WTC11 (cell line): ENCODE measurements at regions not wholly inside any gene's neighbourhood (a gene's known extent, or its start where the extent isn't known, plus 50 kb on each side); places are given as distances from the start of the nearest gene placed in this dataset.

Experiments used
- ATAC-seq: fragments of 200-7000 bp; cut with Tn5 transposase; 2 replicates; pipeline ENCODE4 v1.10.0; 2021; ENCODE audit warnings: mild to moderate bottlenecking, moderate library complexity
- CTCF ChIA-PET: fragments of 300-600 bp; sonication (Branson Sonifier 250); formaldehyde crosslinking; loops from one replicate; lab custom pipeline; 2021; ENCODE audit warnings: antibody characterized with exemption; lab: Charles Lee
- POLR2A ChIA-PET: fragments of 350-600 bp; sonication (Branson Sonifier 250); formaldehyde crosslinking; loops from one replicate; lab custom pipeline; 2021; ENCODE audit warnings: antibody characterized with exemption; lab: Charles Lee
- DNase-seq: peaks from one replicate; pipeline ENCODE4 v3.0.0; 2021; ENCODE audit warnings: low spot score
- H3K27ac Mint-ChIP-seq: 2 replicates; pipeline ENCODE4 v1.8.0; 2021; ENCODE audit warnings: mixed read lengths
- H3K27me3 Mint-ChIP-seq: 2 replicates; pipeline ENCODE4 v1.8.0; 2021; ENCODE audit warnings: low read depth, mild to moderate bottlenecking, moderate library complexity, mixed read lengths
- H3K36me3 Mint-ChIP-seq: 2 replicates; pipeline ENCODE4 v1.8.0; 2021; ENCODE audit warnings: mixed read lengths
- H3K4me1 Mint-ChIP-seq: 2 replicates; pipeline ENCODE4 v1.8.0; 2022; ENCODE audit warnings: mixed read lengths
- H3K4me3 Mint-ChIP-seq: 2 replicates; pipeline ENCODE4 v1.8.0; 2021; ENCODE audit warnings: mild to moderate bottlenecking, moderate library complexity, mixed read lengths
- H3K9me3 Mint-ChIP-seq: 2 replicates; pipeline ENCODE4 v1.8.0; 2021; ENCODE audit warnings: mixed read lengths
- ATF1 ChIP-seq: sonication (generic); formaldehyde crosslinking; IDR thresholded peaks from 2 replicates; pipeline ENCODE4 v1.8.1; 2023; ENCODE audit warnings: mild to moderate bottlenecking, moderate library complexity, missing genetic modification reagents
- CDX4 ChIP-seq: fragments of 250-450 bp; sonication (Bioruptor Pico); IDR thresholded peaks from 2 replicates; pipeline ENCODE4 v1.9.0; 2021; ENCODE audit warnings: moderate library complexity, mild to moderate bottlenecking, inconsistent platforms, borderline replicate concordance
- ESRRA ChIP-seq: sonication (generic); formaldehyde crosslinking; IDR thresholded peaks from 2 replicates; pipeline ENCODE4 v1.8.1; 2022; ENCODE audit warnings: mild to moderate bottlenecking, missing genetic modification reagents, borderline replicate concordance
- FOXP1 ChIP-seq: sonication (generic); formaldehyde crosslinking; IDR thresholded peaks from 2 replicates; pipeline ENCODE4 v1.8.0; 2022; ENCODE audit warnings: missing genetic modification reagents, mild to moderate bottlenecking, moderate library complexity, borderline replicate concordance
- GABPB1 ChIP-seq: sonication (generic); formaldehyde crosslinking; IDR thresholded peaks from 2 replicates; pipeline ENCODE4 v1.8.1; 2023; ENCODE audit warnings: mild to moderate bottlenecking, missing genetic modification reagents
- GRHL2 ChIP-seq: fragments of 250-450 bp; sonication (Bioruptor Pico); IDR thresholded peaks from 2 replicates; pipeline ENCODE4 v1.8.0; 2022; ENCODE audit warnings: mild to moderate bottlenecking, moderate library complexity; ENCODE audit not compliant: insufficient replicate concordance, severe bottlenecking
- HMGA2 ChIP-seq: fragments of 250-450 bp; sonication (Bioruptor Pico); IDR thresholded peaks from 2 replicates; pipeline ENCODE4 v1.4.0; 2021; ENCODE audit warnings: mild to moderate bottlenecking, moderate library complexity
- MLX ChIP-seq: sonication (generic); formaldehyde crosslinking; IDR thresholded peaks from 2 replicates; pipeline ENCODE4 v1.8.1; 2023; ENCODE audit warnings: mild to moderate bottlenecking, missing genetic modification reagents, moderate library complexity
- MXD4 ChIP-seq: fragments of 250-450 bp; sonication (Bioruptor Pico); IDR thresholded peaks from 2 replicates; pipeline ENCODE4 v1.8.0; 2021; ENCODE audit warnings: mild to moderate bottlenecking, moderate library complexity, borderline replicate concordance
- PRDM15 ChIP-seq: sonication (generic); formaldehyde crosslinking; IDR thresholded peaks from 2 replicates; pipeline ENCODE4 v1.8.0; 2022; ENCODE audit warnings: missing genetic modification reagents
- SOX15 ChIP-seq: fragments of 250-450 bp; sonication (Bioruptor Pico); IDR thresholded peaks from 2 replicates; pipeline ENCODE4 v1.9.0; 2021; ENCODE audit warnings: mild to moderate bottlenecking
- TP53 ChIP-seq: sonication (generic); formaldehyde crosslinking; IDR thresholded peaks from 2 replicates; pipeline ENCODE4 v1.8.1; 2023; ENCODE audit warnings: mild to moderate bottlenecking, missing genetic modification reagents
- USF1 ChIP-seq: sonication (generic); formaldehyde crosslinking; IDR thresholded peaks from 2 replicates; pipeline ENCODE4 v1.8.0; 2022; ENCODE audit warnings: mild to moderate bottlenecking, missing genetic modification reagents
- ZNF121 ChIP-seq: sonication (generic); formaldehyde crosslinking; IDR thresholded peaks from 2 replicates; pipeline ENCODE4 v1.8.0; 2023; ENCODE audit warnings: missing genetic modification reagents
- ZNF138 ChIP-seq: sonication (generic); formaldehyde crosslinking; conservative IDR thresholded peaks from 2 replicates; pipeline ENCODE4 v1.8.1; 2022; ENCODE audit warnings: mild to moderate bottlenecking, moderate library complexity, missing genetic modification reagents
- ZNF219 ChIP-seq: sonication (generic); formaldehyde crosslinking; IDR thresholded peaks from 2 replicates; pipeline ENCODE4 v1.8.0; 2023; ENCODE audit warnings: missing genetic modification reagents, mild to moderate bottlenecking, borderline replicate concordance
- TF ChIP-seq, protein P1 (sequence below): sonication (generic); formaldehyde crosslinking; IDR thresholded peaks from 2 replicates; pipeline ENCODE4 v1.8.0; 2023; ENCODE audit warnings: mild to moderate bottlenecking, missing genetic modification reagents
- TF ChIP-seq, protein P2 (sequence below): fragments of 250-450 bp; sonication (Bioruptor Pico); conservative IDR thresholded peaks from 2 replicates; pipeline ENCODE4 v1.9.0; 2021; ENCODE audit warnings: mild to moderate bottlenecking

- no peak for TF ChIP-seq PRDM15 (CRISPR knock-in tag)
- TF ChIP-seq, all 79 proteins: peak for 0
These were observed 157.0 kb upstream of the C21orf91 start (continued) for GRCh38 chr21:17976139-17976538.

DNA sequence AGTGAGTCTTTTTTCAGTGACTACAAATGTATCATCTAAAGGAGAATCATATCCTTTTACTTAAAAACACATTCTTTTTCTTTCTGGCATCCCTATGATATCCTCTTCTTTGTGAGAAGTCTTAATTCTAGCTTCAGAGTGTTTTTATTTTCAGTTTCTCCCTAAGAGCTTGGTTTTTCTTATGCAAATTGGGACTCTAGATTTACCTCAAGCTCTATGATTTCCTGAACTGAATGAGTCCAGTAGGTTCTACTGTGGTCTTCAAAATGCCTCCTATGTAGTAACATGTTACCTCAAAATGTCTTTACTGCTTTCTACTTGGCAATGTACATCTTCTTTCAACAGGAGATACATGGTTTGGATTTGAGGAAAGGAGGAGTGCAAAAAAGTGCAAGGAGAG is 148.2 kb upstream of the C21orf91 start:
- H3K9me3 Mint-ChIP-seq: peaks cover 13% of the 10 kb centered on the region
- 0 out of 2 replicates have a peak, but pooled peaks cover 3% of the 10 kb centered on the region for H3K4me1 Mint-ChIP-seq
- ATAC-seq (no peak), DNase-seq (no peak)
- no peaks in the 10 kb centered on the region; the same call in 1 of the 2 replicates for H3K27me3 Mint-ChIP-seq
- H3K36me3 Mint-ChIP-seq: peaks cover 3% of the 10 kb centered on the region; the same call in 1 of the 2 replicates
- ChIA-PET CTCF (no interaction called here), POLR2A (no interaction called here)
- no peak overlapping the region for H3K27ac Mint-ChIP-seq
- H3K4me3 Mint-ChIP-seq: no peak overlapping the region
- no peak for TF ChIP-seq ATF1 (CRISPR knock-in tag)
- TF ChIP-seq GABPB1 (CRISPR knock-in tag): no peak
- no peak for TF ChIP-seq FOXP1 (CRISPR knock-in tag)
- TF ChIP-seq MLX (CRISPR knock-in tag): no peak
- TF ChIP-seq, protein P1, sequence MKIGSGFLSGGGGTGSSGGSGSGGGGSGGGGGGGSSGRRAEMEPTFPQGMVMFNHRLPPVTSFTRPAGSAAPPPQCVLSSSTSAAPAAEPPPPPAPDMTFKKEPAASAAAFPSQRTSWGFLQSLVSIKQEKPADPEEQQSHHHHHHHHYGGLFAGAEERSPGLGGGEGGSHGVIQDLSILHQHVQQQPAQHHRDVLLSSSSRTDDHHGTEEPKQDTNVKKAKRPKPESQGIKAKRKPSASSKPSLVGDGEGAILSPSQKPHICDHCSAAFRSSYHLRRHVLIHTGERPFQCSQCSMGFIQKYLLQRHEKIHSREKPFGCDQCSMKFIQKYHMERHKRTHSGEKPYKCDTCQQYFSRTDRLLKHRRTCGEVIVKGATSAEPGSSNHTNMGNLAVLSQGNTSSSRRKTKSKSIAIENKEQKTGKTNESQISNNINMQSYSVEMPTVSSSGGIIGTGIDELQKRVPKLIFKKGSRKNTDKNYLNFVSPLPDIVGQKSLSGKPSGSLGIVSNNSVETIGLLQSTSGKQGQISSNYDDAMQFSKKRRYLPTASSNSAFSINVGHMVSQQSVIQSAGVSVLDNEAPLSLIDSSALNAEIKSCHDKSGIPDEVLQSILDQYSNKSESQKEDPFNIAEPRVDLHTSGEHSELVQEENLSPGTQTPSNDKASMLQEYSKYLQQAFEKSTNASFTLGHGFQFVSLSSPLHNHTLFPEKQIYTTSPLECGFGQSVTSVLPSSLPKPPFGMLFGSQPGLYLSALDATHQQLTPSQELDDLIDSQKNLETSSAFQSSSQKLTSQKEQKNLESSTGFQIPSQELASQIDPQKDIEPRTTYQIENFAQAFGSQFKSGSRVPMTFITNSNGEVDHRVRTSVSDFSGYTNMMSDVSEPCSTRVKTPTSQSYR: no peak
- no peak for TF ChIP-seq ESRRA (CRISPR knock-in tag)
- TF ChIP-seq ZNF219 (CRISPR knock-in tag): no peak
- no peak for TF ChIP-seq ZNF138 (CRISPR knock-in tag)
- no peak for TF ChIP-seq GRHL2 (CRISPR knock-in tag)
- TF ChIP-seq ZNF121 (CRISPR knock-in tag): no peak
- TF ChIP-seq, protein P2, sequence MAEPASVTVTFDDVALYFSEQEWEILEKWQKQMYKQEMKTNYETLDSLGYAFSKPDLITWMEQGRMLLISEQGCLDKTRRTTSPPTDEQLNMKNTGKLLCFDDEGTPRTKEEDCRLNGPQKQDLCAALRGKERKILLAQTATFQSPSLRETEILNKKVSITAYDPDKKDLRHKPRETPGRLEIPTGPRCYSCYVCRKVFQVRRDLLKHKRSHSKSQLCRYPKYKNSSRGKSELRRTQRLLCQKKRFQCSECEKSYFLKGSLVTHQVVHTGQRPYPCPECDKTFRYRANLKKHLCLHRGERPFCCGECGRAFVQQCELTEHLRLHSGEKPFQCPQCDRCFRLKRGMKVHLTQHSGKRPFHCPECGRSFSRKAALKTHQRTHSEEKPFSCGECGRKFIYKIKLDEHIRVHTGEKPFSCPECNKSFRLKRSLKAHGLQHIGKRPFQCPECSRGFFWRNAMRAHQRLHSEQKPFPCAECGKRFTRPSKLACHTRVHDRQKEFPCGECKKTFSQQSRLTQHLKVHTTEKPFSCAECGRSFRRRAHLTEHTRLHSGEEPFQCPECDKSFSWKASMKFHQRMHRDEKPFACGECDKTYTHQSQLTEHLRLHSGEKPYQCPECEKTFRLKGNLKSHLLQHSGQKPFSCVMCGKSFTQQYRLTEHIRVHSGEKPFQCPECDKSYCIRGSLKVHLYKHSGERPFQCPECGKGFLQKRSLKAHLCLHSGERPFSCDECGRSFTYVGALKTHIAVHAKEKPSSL: no peak
- no peak for TF ChIP-seq MXD4 (CRISPR knock-in tag)
- no peak for TF ChIP-seq HMGA2 (CRISPR knock-in tag)
- no peak for TF ChIP-seq PRDM15 (CRISPR knock-in tag)
- TF ChIP-seq SOX15 (CRISPR knock-in tag): no peak
- TF ChIP-seq TP53: no peak
- no peak for TF ChIP-seq CDX4
- no peak for TF ChIP-seq USF1
